WERI-Rb-1 (cell line): ENCODE measurements at regions not wholly inside any gene's neighbourhood (a gene's known extent, or its start where the extent isn't known, plus 50 kb on each side); places are given as distances from the start of the nearest gene placed in this dataset.

ENCODE experiments used
- DNase-seq: peaks from one replicate; pipeline ENCODE4 v3.0.0-alpha.2; 2020
- H3K27ac ChIP-seq: fragments of 250-450 bp; sonication (Bioruptor Pico); 2 replicates; pipeline ENCODE4 v1.5.1; 2020; ENCODE audit warnings: mild to moderate bottlenecking, moderate library complexity
- H3K27me3 ChIP-seq: fragments of 250-450 bp; sonication (Bioruptor Pico); 2 replicates; pipeline ENCODE4 v1.5.1; 2021; ENCODE audit warnings: mild to moderate bottlenecking, low read depth, moderate library complexity; ENCODE audit not compliant: insufficient read depth, severe bottlenecking
- H3K36me3 ChIP-seq: fragments of 250-450 bp; sonication (Bioruptor Pico); 2 replicates; pipeline ENCODE4 v1.5.1; 2020; ENCODE audit warnings: mild to moderate bottlenecking, moderate library complexity
- H3K4me3 ChIP-seq: 2 replicates; pipeline ENCODE4 v1.5.1; 2011; ENCODE audit warnings: low read depth, mild to moderate bottlenecking, control low read depth, low read length
- H3K9me3 ChIP-seq: fragments of 250-450 bp; sonication (Bioruptor Pico); 2 replicates; pipeline ENCODE4 v1.5.1; 2021; ENCODE audit warnings: mild to moderate bottlenecking, moderate library complexity; ENCODE audit not compliant: severe bottlenecking
- CTCF ChIP-seq: IDR thresholded peaks from 2 replicates; pipeline ENCODE4 v1.5.1; 2011; ENCODE audit warnings: low read depth, mild to moderate bottlenecking, control low read depth, inconsistent platforms, low read length

DNA sequence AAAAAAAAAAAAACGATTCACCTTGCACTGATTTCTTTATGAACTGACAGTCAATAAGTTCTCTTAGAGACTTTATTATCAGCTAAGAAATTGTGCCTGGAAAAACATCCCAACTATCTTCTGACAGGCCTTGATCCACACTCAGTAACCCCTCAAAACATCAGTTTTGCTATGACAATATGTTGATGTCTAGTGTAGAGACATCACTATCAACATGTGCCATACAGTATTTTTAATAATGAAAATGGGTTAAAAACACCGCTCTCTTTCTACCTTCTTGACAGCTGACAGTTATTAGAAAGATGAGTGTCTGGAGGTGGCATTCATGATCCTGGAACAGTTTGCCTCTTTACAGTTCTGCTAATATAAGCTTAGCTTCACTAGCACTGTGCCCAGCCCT lies 175.8 kb upstream of the TMEM229A start:
- Histone ChIP-seq H3K27me3 (no peaks in the 10 kb centered on the region), H3K9me3 (no peaks in the 10 kb centered on the region), H3K36me3 (no peaks in the 10 kb centered on the region), H3K4me3 (no peak overlapping the region), H3K27ac (no peak overlapping the region)
- DNase-seq, result no peak
- no peak for TF ChIP-seq CTCF

GRCh38 chr7:124208173-124208572 lies 175.3 kb upstream of the TMEM229A start:
- Histone ChIP-seq H3K36me3 (no peaks in the 10 kb centered on the region), H3K4me3 (no peak overlapping the region), H3K27ac (no peak overlapping the region), H3K27me3 (no peaks in the 10 kb centered on the region), H3K9me3 (no peaks in the 10 kb centered on the region)
- DNase-seq, result no peak
- TF ChIP-seq CTCF, result no peak

GRCh38 chr7:124205526-124205925 lies 172.7 kb upstream of the TMEM229A start:
- DNase-seq, result no peak
- Histone ChIP-seq H3K27ac (no peak overlapping the region), H3K9me3 (no peaks in the 10 kb centered on the region), H3K4me3 (no peak overlapping the region), H3K36me3 (no peaks in the 10 kb centered on the region), H3K27me3 (no peaks in the 10 kb centered on the region)
- TF ChIP-seq CTCF, result no peak

- H3K36me3 ChIP-seq, result no peaks in the 10 kb centered on the region
- TF ChIP-seq CTCF, result no peak
- no peaks in the 10 kb centered on the region for H3K27me3 ChIP-seq
- no peak overlapping the region for H3K27ac ChIP-seq
- H3K4me3 ChIP-seq, result no peak overlapping the region
- DNase-seq, result no peak
- no peaks in the 10 kb centered on the region for H3K9me3 ChIP-seq
Measured at GRCh38 chr7:124202546-124202945, 169.7 kb upstream of the TMEM229A start.

DNA sequence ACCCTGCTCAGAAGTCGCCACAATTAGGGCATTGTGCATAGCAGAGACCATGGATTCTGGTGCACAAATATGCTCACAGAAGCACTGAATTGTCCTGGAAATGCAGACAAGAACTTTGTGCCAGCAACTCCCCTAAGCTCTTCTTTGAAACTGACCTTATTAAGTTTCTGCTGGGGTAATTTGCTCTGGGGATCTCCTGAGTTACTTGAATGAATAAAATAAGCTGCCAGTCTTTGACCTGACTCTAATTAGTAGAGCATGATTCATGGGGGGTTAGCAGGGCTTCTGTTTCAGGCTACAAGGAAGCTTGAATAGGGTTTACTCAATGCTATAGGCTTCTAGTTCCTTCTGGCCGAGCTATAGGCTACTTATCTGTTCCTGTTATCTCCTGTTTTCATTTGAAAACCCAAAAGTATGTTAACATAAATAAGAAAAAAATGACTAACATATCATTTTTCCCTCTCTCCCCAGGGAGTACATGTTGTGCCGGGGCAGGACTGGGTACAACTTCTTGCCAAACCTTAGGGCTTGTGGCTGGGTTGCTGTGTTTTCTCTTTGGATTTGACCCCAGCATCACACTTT lies 169.0 kb upstream of the TMEM229A start:
- Histone ChIP-seq H3K27ac (no peak overlapping the region), H3K9me3 (no peaks in the 10 kb centered on the region), H3K36me3 (no peaks in the 10 kb centered on the region), H3K4me3 (no peak overlapping the region), H3K27me3 (no peaks in the 10 kb centered on the region)
- no peak for TF ChIP-seq CTCF
- no peak for DNase-seq

- Histone ChIP-seq H3K27me3 (no peaks in the 10 kb centered on the region), H3K4me3 (no peak overlapping the region), H3K36me3 (no peaks in the 10 kb centered on the region), H3K27ac (no peak overlapping the region), H3K9me3 (no peaks in the 10 kb centered on the region)
- no peak for TF ChIP-seq CTCF
- DNase-seq, result no peak
Measured at GRCh38 chr7:124196519-124196918, 163.7 kb upstream of the TMEM229A start.
